ENCODE measurements at regions not wholly inside any gene's neighbourhood (a gene's known extent, or its start where the extent isn't known, plus 50 kb on each side); places are given as distances from the start of the nearest gene placed in this dataset.

DNA sequence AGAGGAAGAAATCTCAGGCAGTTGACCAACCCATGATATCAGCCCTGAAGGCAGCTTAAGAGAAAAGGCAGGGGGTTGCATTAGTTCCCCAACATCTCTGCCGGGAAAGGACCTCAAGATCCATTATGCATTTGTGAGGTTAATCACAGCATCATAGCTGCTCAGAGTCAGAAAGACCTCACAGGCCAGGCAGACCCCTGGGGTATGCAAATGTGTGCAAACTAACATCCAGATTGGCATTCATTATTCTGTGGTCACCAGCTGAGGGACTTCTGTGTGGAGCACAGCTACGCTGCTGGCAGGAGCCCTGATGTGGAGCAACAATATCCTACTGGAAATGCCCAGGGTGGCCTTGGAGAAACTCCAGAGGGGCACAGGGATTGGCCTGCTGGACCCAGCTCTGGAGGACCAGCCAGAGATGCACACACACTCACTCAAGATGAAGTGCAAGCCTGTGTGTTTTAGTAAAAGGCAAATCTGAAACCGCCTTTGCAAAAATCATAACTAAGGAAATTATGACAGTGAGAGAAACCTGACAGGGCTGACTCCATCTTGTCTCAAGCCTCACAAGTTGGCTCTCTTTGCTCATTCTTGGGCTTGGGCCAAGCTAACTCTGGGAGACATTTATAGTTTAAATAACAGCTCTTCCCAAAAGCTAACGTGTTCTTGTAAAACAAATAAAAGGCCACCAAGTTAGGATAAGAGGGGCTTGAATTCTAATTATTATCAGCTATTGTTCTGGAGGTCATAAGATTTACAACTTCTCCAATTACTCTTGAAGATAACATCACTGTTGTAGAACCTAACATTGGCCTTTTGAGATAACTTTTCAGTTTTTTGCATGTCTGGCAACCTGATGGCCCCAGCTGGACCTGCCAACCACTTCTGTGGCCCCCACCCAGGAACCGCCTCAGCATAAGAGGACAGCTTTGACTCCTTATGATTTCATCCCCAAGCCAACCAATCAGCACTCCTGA is 257.1 kb downstream of the UACA start:
- Mint-ChIP-seq H3K36me3 (ENCODE audit: low read depth) (peaks cover 12% of the 10 kb centered on the region), H3K27ac (no peak overlapping the region), H3K4me1 (ENCODE audit: low read depth) (peaks cover 59% of the 10 kb centered on the region), H3K9me3 (peaks cover 21% of the 10 kb centered on the region), H3K4me3 (no peak overlapping the region), H3K27me3 (ENCODE audit: insufficient read depth) (peaks cover 8% of the 10 kb centered on the region; the same call in 1 of the 2 replicates)
- no peak for DNase-seq
- TF ChIP-seq, protein P1, sequence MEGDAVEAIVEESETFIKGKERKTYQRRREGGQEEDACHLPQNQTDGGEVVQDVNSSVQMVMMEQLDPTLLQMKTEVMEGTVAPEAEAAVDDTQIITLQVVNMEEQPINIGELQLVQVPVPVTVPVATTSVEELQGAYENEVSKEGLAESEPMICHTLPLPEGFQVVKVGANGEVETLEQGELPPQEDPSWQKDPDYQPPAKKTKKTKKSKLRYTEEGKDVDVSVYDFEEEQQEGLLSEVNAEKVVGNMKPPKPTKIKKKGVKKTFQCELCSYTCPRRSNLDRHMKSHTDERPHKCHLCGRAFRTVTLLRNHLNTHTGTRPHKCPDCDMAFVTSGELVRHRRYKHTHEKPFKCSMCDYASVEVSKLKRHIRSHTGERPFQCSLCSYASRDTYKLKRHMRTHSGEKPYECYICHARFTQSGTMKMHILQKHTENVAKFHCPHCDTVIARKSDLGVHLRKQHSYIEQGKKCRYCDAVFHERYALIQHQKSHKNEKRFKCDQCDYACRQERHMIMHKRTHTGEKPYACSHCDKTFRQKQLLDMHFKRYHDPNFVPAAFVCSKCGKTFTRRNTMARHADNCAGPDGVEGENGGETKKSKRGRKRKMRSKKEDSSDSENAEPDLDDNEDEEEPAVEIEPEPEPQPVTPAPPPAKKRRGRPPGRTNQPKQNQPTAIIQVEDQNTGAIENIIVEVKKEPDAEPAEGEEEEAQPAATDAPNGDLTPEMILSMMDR (IDR thresholded peaks at IDR 0.05): no peak

DNA sequence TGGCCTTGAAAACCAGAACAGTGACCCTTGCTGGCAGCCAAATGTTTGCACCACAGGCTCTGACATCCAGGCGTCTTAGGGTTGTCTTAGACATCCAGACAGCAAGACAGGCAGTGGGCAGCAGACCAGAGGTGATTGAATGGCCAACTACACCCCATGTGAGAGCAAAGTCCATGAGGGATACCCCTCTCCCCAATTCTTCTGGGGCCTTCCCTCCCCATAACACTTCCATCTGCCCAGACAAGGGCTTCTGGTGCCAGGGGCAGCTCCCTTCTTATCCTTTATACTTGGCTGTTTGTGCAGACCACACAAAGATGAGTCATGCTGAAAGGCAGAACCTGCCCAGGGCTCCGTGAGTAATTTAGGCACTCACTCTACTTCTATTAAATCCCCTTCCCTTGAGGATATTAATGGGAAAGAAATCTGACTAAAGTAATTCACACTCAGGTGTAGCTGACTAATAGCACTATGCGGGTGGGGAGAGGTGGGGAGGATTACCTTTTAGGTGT is 257.9 kb downstream of the UACA start:
- H3K27ac Mint-ChIP-seq: peak overlapping the region; percentile 38
- DNase-seq: peak; percentile 79
- peaks cover 8% of the 10 kb centered on the region; the same call in 1 of the 2 replicates for H3K27me3 Mint-ChIP-seq (ENCODE audit: insufficient read depth)
- peaks cover 7% of the 10 kb centered on the region for H3K36me3 Mint-ChIP-seq (ENCODE audit: low read depth)
- peaks cover 14% of the 10 kb centered on the region for H3K9me3 Mint-ChIP-seq
- H3K4me1 Mint-ChIP-seq (ENCODE audit: low read depth): peaks cover 59% of the 10 kb centered on the region
- peak overlapping the region; percentile 26; the same call in 1 of the 2 replicates for H3K4me3 Mint-ChIP-seq
- TF ChIP-seq, protein P1 (IDR thresholded peaks at IDR 0.05): no peak

DNA sequence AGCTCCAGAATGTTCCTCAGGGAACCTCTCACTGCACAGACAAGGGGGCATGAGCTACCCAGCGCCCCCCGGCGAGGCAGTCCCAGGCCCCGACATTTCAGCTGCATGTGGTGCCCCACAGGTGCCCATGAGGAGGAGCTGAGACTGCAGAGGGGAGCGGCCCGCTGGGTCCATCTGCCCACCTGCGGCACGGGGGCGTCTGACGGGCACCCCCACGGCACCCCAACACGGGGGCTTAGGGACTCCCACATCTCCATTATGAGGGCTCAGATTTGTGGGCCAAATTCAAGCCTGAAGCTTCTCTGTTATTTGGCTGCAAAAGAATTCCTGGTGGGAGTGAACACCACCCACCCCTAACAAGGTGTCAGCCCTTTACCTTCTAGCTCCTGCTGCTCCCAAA is 258.4 kb downstream of the UACA start:
- Mint-ChIP-seq H3K27ac (peak overlapping the region; percentile 38), H3K4me1 (ENCODE audit: low read depth) (peaks cover 59% of the 10 kb centered on the region)

DNA sequence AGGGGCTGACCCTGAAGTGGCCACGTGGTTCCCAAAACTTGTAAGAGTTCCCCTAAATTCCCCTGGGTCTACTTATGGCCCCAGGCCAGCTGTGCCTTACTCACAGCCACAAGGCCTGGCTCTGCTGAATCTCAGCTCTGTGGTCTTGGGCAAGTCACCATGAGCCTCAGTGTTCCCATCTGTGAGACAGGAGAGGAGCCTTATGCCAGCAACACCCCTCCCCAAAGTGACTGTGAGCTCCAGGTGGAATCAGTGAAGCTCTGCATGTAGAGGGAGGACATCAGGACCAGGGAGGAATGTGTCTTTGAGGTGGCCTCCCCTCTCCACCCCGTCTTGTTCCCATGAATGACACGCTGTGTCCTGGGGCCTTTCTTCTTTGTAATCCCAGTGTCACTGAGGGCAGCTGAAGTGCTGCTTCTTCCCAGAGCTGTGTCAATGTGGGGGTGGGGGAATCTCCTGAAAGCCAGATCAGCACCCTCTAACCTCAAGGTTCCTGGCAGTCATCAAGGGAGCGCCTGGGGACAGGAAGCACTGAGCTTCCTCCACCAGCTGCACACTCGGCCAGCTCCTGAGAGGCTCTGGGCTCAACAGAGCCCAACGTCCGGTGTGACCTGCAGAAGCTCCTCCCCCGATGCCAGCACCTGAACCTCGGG is 258.9 kb downstream of the UACA start:
- DNase-seq: peak; percentile 39
- TF ChIP-seq, protein P1 (IDR thresholded peaks at IDR 0.05): no peak
- Mint-ChIP-seq H3K4me1 (ENCODE audit: low read depth) (peaks cover 58% of the 10 kb centered on the region), H3K36me3 (ENCODE audit: low read depth) (no peaks in the 10 kb centered on the region), H3K27me3 (ENCODE audit: insufficient read depth) (peaks cover 14% of the 10 kb centered on the region; the same call in 1 of the 2 replicates), H3K9me3 (peaks cover 4% of the 10 kb centered on the region; the same call in 1 of the 2 replicates), H3K4me3 (0 out of 2 replicates have a peak overlapping the region, but pooled peaks have one; percentile 20), H3K27ac (no peak overlapping the region)

More for the DNA sequence above, 258.4 kb downstream of the UACA start:
- Mint-ChIP-seq H3K36me3 (ENCODE audit: low read depth) (peaks cover 2% of the 10 kb centered on the region), H3K9me3 (peaks cover 9% of the 10 kb centered on the region), H3K27me3 (ENCODE audit: insufficient read depth) (peaks cover 8% of the 10 kb centered on the region; the same call in 1 of the 2 replicates), H3K4me3 (peak overlapping the region; percentile 26; the same call in 1 of the 2 replicates)
- TF ChIP-seq, protein P1 (IDR thresholded peaks at IDR 0.05): no peak
- DNase-seq: no peak

DNA sequence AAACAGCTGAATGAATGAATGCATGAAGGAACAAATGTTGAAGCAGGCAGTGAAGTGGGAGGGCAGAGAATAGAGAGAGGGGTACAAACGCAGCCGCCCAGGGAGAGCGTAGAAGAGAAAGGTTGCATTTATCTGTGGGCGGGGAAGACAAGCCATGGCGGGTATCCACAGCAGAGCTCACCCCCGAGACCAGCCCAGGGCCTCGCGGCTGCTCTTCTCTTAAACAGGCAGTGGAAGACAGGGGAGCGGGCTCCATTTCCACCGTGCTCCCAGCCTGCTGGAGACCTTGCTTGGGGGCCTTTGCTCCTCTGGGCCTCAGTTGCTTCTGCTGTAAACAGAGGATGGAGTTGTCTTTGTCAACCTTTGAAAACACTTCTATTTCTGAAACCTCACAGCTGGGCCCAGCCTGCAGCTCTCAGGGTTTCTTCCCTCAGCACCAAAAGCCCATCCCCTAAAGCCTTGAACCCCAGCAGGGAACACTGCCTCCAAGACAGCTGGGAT is 259.5 kb downstream of the UACA start:
- Mint-ChIP-seq H3K36me3 (ENCODE audit: low read depth) (no peaks in the 10 kb centered on the region), H3K4me3 (no peak overlapping the region), H3K27me3 (ENCODE audit: insufficient read depth) (peaks cover 14% of the 10 kb centered on the region; the same call in 1 of the 2 replicates), H3K9me3 (peaks cover 2% of the 10 kb centered on the region; the same call in 1 of the 2 replicates), H3K27ac (no peak overlapping the region), H3K4me1 (ENCODE audit: low read depth) (peaks cover 52% of the 10 kb centered on the region)
- TF ChIP-seq, protein P1 (IDR thresholded peaks at IDR 0.05): no peak
- no peak for DNase-seq
